ENCODE measurements at regions not wholly inside any gene's neighbourhood (a gene's known extent, or its start where the extent isn't known, plus 50 kb on each side); places are given as distances from the start of the nearest gene placed in this dataset.

- H3K9me3 Mint-ChIP-seq (ENCODE audit: low read depth), result no peaks in the 10 kb centered on the region
- no peak overlapping the region for H3K27ac Mint-ChIP-seq
- H3K36me3 Mint-ChIP-seq (ENCODE audit: insufficient read depth), result no peaks in the 10 kb centered on the region
- no peak for TF ChIP-seq CTCF (IDR thresholded peaks at IDR 0.05; ENCODE audit: unreplicated experiment)
- peaks cover 30% of the 10 kb centered on the region for H3K4me1 Mint-ChIP-seq (ENCODE audit: low read depth)
- no peak overlapping the region for H3K4me3 Mint-ChIP-seq (ENCODE audit: low read depth)
- no peak for DNase-seq (ENCODE audit: low spot score, unreplicated experiment)
- H3K27me3 Mint-ChIP-seq, result no peaks in the 10 kb centered on the region
Observed at GRCh38 chr3:113152849-113153248, 58.5 kb upstream of the BOC start.

- H3K4me1 Mint-ChIP-seq (ENCODE audit: low read depth), result peaks cover 26% of the 10 kb centered on the region
- H3K27me3 Mint-ChIP-seq, result no peaks in the 10 kb centered on the region
- TF ChIP-seq CTCF (IDR thresholded peaks at IDR 0.05; ENCODE audit: unreplicated experiment), result no peak
- no peak for DNase-seq (ENCODE audit: low spot score, unreplicated experiment)
- H3K27ac Mint-ChIP-seq, result no peak overlapping the region
- no peak overlapping the region for H3K4me3 Mint-ChIP-seq (ENCODE audit: low read depth)
- no peaks in the 10 kb centered on the region for H3K9me3 Mint-ChIP-seq (ENCODE audit: low read depth)
- H3K36me3 Mint-ChIP-seq (ENCODE audit: insufficient read depth), result no peaks in the 10 kb centered on the region
Observed at GRCh38 chr3:113153499-113154107, 57.8 kb upstream of the BOC start.

- DNase-seq (ENCODE audit: low spot score, unreplicated experiment), result no peak
- H3K4me3 Mint-ChIP-seq (ENCODE audit: low read depth), result no peak overlapping the region
- no peak overlapping the region for H3K27ac Mint-ChIP-seq
- H3K36me3 Mint-ChIP-seq (ENCODE audit: insufficient read depth), result no peaks in the 10 kb centered on the region
- H3K27me3 Mint-ChIP-seq, result peaks cover 1% of the 10 kb centered on the region
- no peaks in the 10 kb centered on the region for H3K9me3 Mint-ChIP-seq (ENCODE audit: low read depth)
- TF ChIP-seq CTCF (IDR thresholded peaks at IDR 0.05; ENCODE audit: unreplicated experiment), result no peak
- peaks cover 7% of the 10 kb centered on the region for H3K4me1 Mint-ChIP-seq (ENCODE audit: low read depth)
Observed at GRCh38 chr3:113156816-113157333, 54.5 kb upstream of the BOC start.

GRCh38 chr3:113157408-113158030 lies 53.8 kb upstream of the BOC start:
- Mint-ChIP-seq H3K36me3 (ENCODE audit: insufficient read depth) (no peaks in the 10 kb centered on the region), H3K4me1 (ENCODE audit: low read depth) (peaks cover 3% of the 10 kb centered on the region), H3K27ac (no peak overlapping the region), H3K4me3 (ENCODE audit: low read depth) (no peak overlapping the region), H3K9me3 (ENCODE audit: low read depth) (no peaks in the 10 kb centered on the region), H3K27me3 (peaks cover 4% of the 10 kb centered on the region)
- no peak for TF ChIP-seq CTCF (IDR thresholded peaks at IDR 0.05; ENCODE audit: unreplicated experiment)
- no peak for DNase-seq (ENCODE audit: low spot score, unreplicated experiment)

GRCh38 chr3:113158171-113158570 lies 53.2 kb upstream of the BOC start:
- Mint-ChIP-seq H3K4me3 (ENCODE audit: low read depth) (no peak overlapping the region), H3K27ac (no peak overlapping the region), H3K4me1 (ENCODE audit: low read depth) (peaks cover 3% of the 10 kb centered on the region), H3K27me3 (peaks cover 4% of the 10 kb centered on the region), H3K36me3 (ENCODE audit: insufficient read depth) (no peaks in the 10 kb centered on the region), H3K9me3 (ENCODE audit: low read depth) (no peaks in the 10 kb centered on the region)
- DNase-seq (ENCODE audit: low spot score, unreplicated experiment), result no peak
- no peak for TF ChIP-seq CTCF (IDR thresholded peaks at IDR 0.05; ENCODE audit: unreplicated experiment)
